ENCODE measurements at regions not wholly inside any gene's neighbourhood (a gene's known extent, or its start where the extent isn't known, plus 50 kb on each side); places are given as distances from the start of the nearest gene placed in this dataset.

DNA sequence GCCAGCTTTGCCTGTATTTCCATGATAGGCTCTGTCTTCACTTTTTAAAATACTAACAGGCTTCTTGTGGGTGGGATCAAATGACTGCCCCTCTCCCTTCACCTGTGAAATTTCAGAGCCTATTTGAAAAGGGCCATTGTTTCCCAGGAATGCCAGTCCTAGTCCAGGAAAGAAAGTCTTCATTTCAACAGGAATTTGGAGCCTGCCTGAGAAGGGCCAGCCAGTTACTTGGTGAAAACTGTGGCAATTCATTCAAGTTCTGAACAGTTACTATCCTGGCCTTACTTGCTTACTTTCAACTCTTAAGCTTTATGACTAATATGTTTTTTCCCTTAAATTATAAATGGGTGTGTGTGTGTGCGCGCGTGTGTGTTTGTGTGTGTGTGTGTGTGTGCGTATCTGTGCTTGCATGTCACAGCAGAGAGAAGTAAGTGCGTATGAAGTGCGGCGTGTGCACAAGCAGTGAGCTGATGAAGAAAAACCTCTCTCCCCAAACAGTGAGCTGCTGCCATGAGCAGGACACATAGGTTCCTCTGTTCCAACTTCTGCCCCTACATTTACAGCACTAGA is 67.5 kb upstream of the RNPC3 start:
- TF ChIP-seq SIN3A (IDR thresholded peaks at IDR 0.05; ENCODE audit: low read depth): no peak
- no peak for TF ChIP-seq RAD21 (IDR thresholded peaks at IDR 0.05; ENCODE audit: low read depth)
- TF ChIP-seq EZH2 (IDR thresholded peaks at IDR 0.05): no peak
- TF ChIP-seq, protein P1, sequence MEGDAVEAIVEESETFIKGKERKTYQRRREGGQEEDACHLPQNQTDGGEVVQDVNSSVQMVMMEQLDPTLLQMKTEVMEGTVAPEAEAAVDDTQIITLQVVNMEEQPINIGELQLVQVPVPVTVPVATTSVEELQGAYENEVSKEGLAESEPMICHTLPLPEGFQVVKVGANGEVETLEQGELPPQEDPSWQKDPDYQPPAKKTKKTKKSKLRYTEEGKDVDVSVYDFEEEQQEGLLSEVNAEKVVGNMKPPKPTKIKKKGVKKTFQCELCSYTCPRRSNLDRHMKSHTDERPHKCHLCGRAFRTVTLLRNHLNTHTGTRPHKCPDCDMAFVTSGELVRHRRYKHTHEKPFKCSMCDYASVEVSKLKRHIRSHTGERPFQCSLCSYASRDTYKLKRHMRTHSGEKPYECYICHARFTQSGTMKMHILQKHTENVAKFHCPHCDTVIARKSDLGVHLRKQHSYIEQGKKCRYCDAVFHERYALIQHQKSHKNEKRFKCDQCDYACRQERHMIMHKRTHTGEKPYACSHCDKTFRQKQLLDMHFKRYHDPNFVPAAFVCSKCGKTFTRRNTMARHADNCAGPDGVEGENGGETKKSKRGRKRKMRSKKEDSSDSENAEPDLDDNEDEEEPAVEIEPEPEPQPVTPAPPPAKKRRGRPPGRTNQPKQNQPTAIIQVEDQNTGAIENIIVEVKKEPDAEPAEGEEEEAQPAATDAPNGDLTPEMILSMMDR (IDR thresholded peaks at IDR 0.05 in 2 of 3, conservative IDR thresholded peaks at IDR 0.05 in 1 of 3; ENCODE audit: borderline replicate concordance in 1 of 3, insufficient read depth in 1 of 3, low read depth in 2 of 3, low read length in 2 of 3): no peak
- no peak for TF ChIP-seq POLR2A (IDR thresholded peaks at IDR 0.05; ENCODE audit: borderline replicate concordance, extremely low read depth, insufficient read depth, insufficient read length)
- no peak for TF ChIP-seq POLR2AphosphoS5 (IDR thresholded peaks at IDR 0.05; ENCODE audit: low read depth, low read length)
- TF ChIP-seq SP1 (IDR thresholded peaks at IDR 0.05; ENCODE audit: low read depth): no peak
- TF ChIP-seq, protein P2, sequence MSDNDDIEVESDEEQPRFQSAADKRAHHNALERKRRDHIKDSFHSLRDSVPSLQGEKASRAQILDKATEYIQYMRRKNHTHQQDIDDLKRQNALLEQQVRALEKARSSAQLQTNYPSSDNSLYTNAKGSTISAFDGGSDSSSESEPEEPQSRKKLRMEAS (IDR thresholded peaks at IDR 0.05): no peak
- no peak for TF ChIP-seq ZNF274 (IDR thresholded peaks at IDR 0.05; ENCODE audit: low read depth, low read length)

Data from HCT116 (cell line).